ENCODE measurements at regions not wholly inside any gene's neighbourhood (a gene's known extent, or its start where the extent isn't known, plus 50 kb on each side); places are given as distances from the start of the nearest gene placed in this dataset.

- TF ChIP-seq, protein P1, sequence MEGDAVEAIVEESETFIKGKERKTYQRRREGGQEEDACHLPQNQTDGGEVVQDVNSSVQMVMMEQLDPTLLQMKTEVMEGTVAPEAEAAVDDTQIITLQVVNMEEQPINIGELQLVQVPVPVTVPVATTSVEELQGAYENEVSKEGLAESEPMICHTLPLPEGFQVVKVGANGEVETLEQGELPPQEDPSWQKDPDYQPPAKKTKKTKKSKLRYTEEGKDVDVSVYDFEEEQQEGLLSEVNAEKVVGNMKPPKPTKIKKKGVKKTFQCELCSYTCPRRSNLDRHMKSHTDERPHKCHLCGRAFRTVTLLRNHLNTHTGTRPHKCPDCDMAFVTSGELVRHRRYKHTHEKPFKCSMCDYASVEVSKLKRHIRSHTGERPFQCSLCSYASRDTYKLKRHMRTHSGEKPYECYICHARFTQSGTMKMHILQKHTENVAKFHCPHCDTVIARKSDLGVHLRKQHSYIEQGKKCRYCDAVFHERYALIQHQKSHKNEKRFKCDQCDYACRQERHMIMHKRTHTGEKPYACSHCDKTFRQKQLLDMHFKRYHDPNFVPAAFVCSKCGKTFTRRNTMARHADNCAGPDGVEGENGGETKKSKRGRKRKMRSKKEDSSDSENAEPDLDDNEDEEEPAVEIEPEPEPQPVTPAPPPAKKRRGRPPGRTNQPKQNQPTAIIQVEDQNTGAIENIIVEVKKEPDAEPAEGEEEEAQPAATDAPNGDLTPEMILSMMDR (IDR thresholded peaks at IDR 0.05; ENCODE audit: insufficient read depth, low read length, poor library complexity, severe bottlenecking): no peak
- no peak for TF ChIP-seq EZH2phosphoT487 (conservative IDR thresholded peaks at IDR 0.05; ENCODE audit: low read length)
Measured at GRCh38 chr6:40753048-40753447, 165.9 kb upstream of the LRFN2 start.
